Neural crest cell (in vitro differentiated cells): ENCODE measurements at regions not wholly inside any gene's neighbourhood (a gene's known extent, or its start where the extent isn't known, plus 50 kb on each side); places are given as distances from the start of the nearest gene placed in this dataset.

Experiments used
- DNase-seq: peaks from one replicate; pipeline ENCODE4 v3.0.0; 2021; ENCODE audit warnings: low read depth, mixed read lengths, low spot score
- H3K27ac Mint-ChIP-seq: one replicate; pipeline ENCODE4 v1.8.0; 2021; ENCODE audit warnings: mild to moderate bottlenecking, mixed read lengths; ENCODE audit not compliant: unreplicated experiment
- H3K27me3 Mint-ChIP-seq: 2 replicates; pipeline ENCODE4 v1.8.0; 2021; ENCODE audit warnings: low read depth, mild to moderate bottlenecking, mixed read lengths
- H3K36me3 Mint-ChIP-seq: 2 replicates; pipeline ENCODE4 v1.8.0; 2021; ENCODE audit warnings: low read depth, mild to moderate bottlenecking, mixed read lengths
- H3K4me1 Mint-ChIP-seq: 2 replicates; pipeline ENCODE4 v1.8.0; 2021; ENCODE audit warnings: mixed read lengths
- H3K4me3 Mint-ChIP-seq: one replicate; pipeline ENCODE4 v1.8.0; 2021; ENCODE audit warnings: mild to moderate bottlenecking, mixed read lengths
- H3K9me3 Mint-ChIP-seq: 2 replicates; pipeline ENCODE4 v1.8.0; 2021; ENCODE audit warnings: mixed read lengths
- TF ChIP-seq, protein P1 (sequence below): fragments of 200-600 bp; sonication (generic); conservative IDR thresholded peaks from 2 replicates; pipeline ENCODE4 v1.5.0; 2021; ENCODE audit warnings: antibody characterized with exemption, mild to moderate bottlenecking

DNA sequence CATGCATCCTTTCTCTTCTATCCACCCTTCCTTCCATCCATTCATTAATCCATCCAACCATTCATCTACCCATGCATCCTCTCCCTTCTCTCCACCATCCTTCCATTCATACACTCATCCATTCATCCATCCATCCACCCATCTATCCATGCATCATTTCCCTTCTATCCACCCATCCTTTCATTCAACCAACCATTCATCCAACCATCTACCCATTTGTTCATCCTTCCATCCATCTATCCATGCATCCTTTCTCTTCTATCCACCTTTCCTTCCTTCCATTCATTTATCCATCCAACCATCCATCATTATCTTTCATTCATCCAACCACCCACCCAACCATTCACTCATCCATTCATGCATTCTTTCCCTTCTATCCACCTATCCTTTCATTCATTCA lies 188.4 kb downstream of the NPHP4 start:
- TF ChIP-seq, protein P1, sequence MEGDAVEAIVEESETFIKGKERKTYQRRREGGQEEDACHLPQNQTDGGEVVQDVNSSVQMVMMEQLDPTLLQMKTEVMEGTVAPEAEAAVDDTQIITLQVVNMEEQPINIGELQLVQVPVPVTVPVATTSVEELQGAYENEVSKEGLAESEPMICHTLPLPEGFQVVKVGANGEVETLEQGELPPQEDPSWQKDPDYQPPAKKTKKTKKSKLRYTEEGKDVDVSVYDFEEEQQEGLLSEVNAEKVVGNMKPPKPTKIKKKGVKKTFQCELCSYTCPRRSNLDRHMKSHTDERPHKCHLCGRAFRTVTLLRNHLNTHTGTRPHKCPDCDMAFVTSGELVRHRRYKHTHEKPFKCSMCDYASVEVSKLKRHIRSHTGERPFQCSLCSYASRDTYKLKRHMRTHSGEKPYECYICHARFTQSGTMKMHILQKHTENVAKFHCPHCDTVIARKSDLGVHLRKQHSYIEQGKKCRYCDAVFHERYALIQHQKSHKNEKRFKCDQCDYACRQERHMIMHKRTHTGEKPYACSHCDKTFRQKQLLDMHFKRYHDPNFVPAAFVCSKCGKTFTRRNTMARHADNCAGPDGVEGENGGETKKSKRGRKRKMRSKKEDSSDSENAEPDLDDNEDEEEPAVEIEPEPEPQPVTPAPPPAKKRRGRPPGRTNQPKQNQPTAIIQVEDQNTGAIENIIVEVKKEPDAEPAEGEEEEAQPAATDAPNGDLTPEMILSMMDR, result no peak
- Mint-ChIP-seq H3K27me3 (no peaks in the 10 kb centered on the region), H3K27ac (no peak overlapping the region), H3K36me3 (no peaks in the 10 kb centered on the region), H3K4me1 (no peaks in the 10 kb centered on the region), H3K4me3 (no peak overlapping the region), H3K9me3 (no peaks in the 10 kb centered on the region)
- DNase-seq, result no peak

DNA sequence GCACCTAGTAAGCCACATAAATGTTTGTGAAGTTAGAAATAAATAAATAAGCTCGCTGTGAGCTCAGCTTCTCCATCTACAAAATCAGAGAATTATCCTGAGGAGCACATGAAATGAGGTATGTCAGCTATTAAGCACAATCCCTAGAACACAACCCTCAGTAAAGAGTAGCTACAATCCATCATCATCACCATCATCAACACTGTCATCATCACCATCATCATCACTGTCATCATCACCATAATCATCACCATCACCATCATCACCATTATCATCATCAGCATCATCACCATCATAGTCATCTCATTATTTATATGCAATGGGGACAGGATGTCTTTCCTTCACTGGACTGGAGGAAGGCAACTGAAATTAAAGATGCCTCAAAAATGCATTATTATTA lies 189.6 kb downstream of the NPHP4 start:
- H3K27me3 Mint-ChIP-seq, result no peaks in the 10 kb centered on the region
- H3K4me1 Mint-ChIP-seq, result peaks cover 12% of the 10 kb centered on the region
- no peak overlapping the region for H3K27ac Mint-ChIP-seq
- H3K9me3 Mint-ChIP-seq, result no peaks in the 10 kb centered on the region
- no peak for DNase-seq
- H3K4me3 Mint-ChIP-seq, result no peak overlapping the region
- TF ChIP-seq, protein P1, result no peak
- no peaks in the 10 kb centered on the region for H3K36me3 Mint-ChIP-seq

DNA sequence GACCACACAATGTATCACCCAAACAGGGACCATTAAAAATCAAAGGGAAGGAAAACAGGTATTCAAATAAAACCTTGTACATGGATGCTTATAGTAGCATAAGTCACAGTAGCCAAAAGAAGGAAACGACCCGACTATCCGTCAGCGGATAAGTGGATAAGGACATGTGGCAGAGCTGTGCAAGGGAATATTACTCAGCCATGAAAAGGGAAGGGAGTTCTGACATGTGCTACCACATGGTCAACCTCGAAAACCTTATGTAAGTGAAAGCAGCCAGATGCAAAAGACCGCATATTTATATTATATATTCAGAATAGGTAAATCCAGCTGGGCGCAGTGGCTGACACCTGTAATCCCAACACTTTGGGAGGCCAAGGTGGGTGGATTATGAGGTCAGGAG lies 193.3 kb downstream of the NPHP4 start:
- Mint-ChIP-seq H3K27ac (no peak overlapping the region), H3K4me1 (peaks cover 23% of the 10 kb centered on the region), H3K4me3 (no peak overlapping the region), H3K27me3 (no peaks in the 10 kb centered on the region), H3K9me3 (no peaks in the 10 kb centered on the region), H3K36me3 (no peaks in the 10 kb centered on the region)
- TF ChIP-seq, protein P1, result no peak
- DNase-seq, result no peak

DNA sequence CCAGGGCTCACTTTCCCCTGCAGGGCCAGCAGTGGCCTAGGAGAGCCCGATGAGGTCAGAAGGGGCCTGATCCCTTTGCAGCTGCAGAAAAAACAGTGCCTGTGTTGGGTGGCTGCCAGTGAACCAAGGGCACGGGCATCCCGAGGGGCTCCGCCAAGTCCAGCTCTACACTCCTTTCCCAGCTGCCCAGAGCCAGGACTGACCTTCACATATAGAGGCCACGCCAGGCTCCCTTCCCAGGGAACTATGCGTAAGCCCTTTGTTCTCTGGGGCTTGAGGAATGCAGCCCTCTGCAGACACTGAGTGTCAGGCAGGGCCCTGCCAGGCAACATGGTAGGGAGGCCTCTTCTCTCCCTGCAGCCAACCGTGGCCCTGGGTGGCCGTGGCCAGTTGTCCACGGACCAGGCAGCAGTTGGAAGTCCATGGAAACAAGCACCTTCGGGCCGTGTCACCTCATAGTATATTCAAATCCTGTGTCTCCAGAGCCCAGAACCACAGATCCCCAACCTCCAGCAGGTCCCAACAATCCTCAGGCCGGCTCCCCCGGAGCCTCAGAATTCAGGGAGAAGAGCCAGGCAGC lies 194.0 kb downstream of the NPHP4 start:
- no peaks in the 10 kb centered on the region for H3K27me3 Mint-ChIP-seq
- H3K9me3 Mint-ChIP-seq, result no peaks in the 10 kb centered on the region
- peak overlapping the region; percentile 93 for H3K27ac Mint-ChIP-seq
- TF ChIP-seq, protein P1, result no peak
- no peak overlapping the region for H3K4me3 Mint-ChIP-seq
- peak; percentile 37 for DNase-seq
- peaks cover 23% of the 10 kb centered on the region for H3K4me1 Mint-ChIP-seq
- no peaks in the 10 kb centered on the region for H3K36me3 Mint-ChIP-seq

DNA sequence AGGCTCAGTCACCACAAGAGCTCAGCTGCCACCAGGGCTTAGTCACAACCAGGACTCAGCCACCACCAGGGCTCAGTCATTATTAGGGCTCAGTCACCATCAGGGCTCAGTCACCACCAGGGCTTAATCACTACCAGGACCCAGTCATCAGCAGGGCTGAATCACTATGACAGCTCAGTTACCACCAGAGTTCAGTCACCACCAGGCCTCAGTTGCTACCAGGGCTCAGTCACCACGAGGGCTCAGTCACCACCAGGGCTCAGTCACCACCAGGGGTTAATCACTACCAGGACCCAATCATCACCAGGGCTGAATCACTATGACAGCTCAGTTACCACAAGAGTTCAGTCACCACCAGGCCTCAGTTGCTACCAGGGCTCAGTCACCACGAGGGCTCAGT lies 196.2 kb downstream of the NPHP4 start:
- peaks cover 23% of the 10 kb centered on the region for H3K4me1 Mint-ChIP-seq
- no peak overlapping the region for H3K4me3 Mint-ChIP-seq
- TF ChIP-seq, protein P1, result no peak
- H3K36me3 Mint-ChIP-seq, result no peaks in the 10 kb centered on the region
- no peaks in the 10 kb centered on the region for H3K9me3 Mint-ChIP-seq
- H3K27me3 Mint-ChIP-seq, result no peaks in the 10 kb centered on the region
- no peak for DNase-seq
- H3K27ac Mint-ChIP-seq, result no peak overlapping the region
